K562 (cell line): ENCODE measurements at regions not wholly inside any gene's neighbourhood (a gene's known extent, or its start where the extent isn't known, plus 50 kb on each side); places are given as distances from the start of the nearest gene placed in this dataset.

Experiments used
- ATAC-seq: fragments of 200-7000 bp; cut with Tn5 transposase; 3 replicates; pipeline ENCODE4 v1.9.1; 2020; ENCODE audit warnings: moderate library complexity
- BruUV-seq: library from RNA; stranded (reverse); fragments of 400-500 nt; replicated peaks from 2 replicates; lab custom pipeline; 2021; lab: Mats Ljungman, UMichigan
- CTCF ChIA-PET: fragments of 300-600 bp; formaldehyde crosslinking; extraction: SDS; loops from one replicate; lab custom pipeline; 2021; ENCODE audit warnings: low intra/inter-chr PET ratio; lab: Yijun Ruan, JAX
- POLR2A ChIA-PET: fragments of 300-600, 350-650 bp; sonication (Branson Sonifier 250); formaldehyde crosslinking; extraction: SDS; loops from one replicate; lab custom pipeline; 2021; ENCODE audit warnings: antibody characterized with exemption, inconsistent platforms; lab: Yijun Ruan, JAX
- DNase-seq, 4 experiments: peaks; one replicate each; pipeline versions ENCODE4 v3.0.0 to v3.0.0-alpha.2; 2011 to 2018; ENCODE audit warnings: low spot score in 3 of 4, mixed read lengths in 3 of 4; ENCODE audit errors: extremely low read depth in 1 of 4
- FAIRE-seq: peaks from 2 replicates; lab custom pipeline; 2011; peaks lifted over from hg19 to GRCh38; lab: Jason Lieb, UNC
- H2AFZ ChIP-seq: 2 replicates; pipeline ENCODE4 v1.6.0; 2011; ENCODE audit warnings: low read depth, low read length, control low read depth, inconsistent platforms
- H3K27ac ChIP-seq: fragments of 200-600 bp; 3 replicates; pipeline ENCODE4 v1.8.0; 2011; ENCODE audit warnings: low read depth, mild to moderate bottlenecking, control low read depth, inconsistent platforms, low read length, moderate library complexity, mixed read lengths; ENCODE audit errors: extremely low read depth
- H3K27me3 ChIP-seq, 2 experiments: fragments of 300-600 bp in 1 of 2; 2 replicates in 1 of 2; 3 replicates in 1 of 2; pipeline versions ENCODE4 v1.6.0 to v1.8.0; 2011; ENCODE audit warnings: inconsistent platforms in 2 of 2, low read length in 2 of 2, mild to moderate bottlenecking in 1 of 2, mixed read lengths in 1 of 2, moderate library complexity in 1 of 2; ENCODE audit not compliant: control insufficient read depth in 2 of 2, insufficient read depth in 2 of 2
- H3K36me3 ChIP-seq: fragments of 300-600 bp; 3 replicates; pipeline ENCODE4 v1.8.0; 2011; ENCODE audit warnings: mild to moderate bottlenecking, low read length, inconsistent platforms; ENCODE audit not compliant: control insufficient read depth, insufficient read depth
- H3K4me1 ChIP-seq, 2 experiments: fragments of 200-600 bp in 1 of 2; replicated peaks in 1 of 2; 2 replicates in 1 of 2; 3 replicates in 1 of 2; pipeline versions ENCODE4 v1.5.1 to v1.8.0; 2011; ENCODE audit warnings: inconsistent platforms in 2 of 2, low read length in 2 of 2, mild to moderate bottlenecking in 1 of 2, mixed read lengths in 1 of 2, moderate library complexity in 1 of 2; ENCODE audit not compliant: control insufficient read depth in 2 of 2, insufficient read depth in 2 of 2
- H3K4me2 ChIP-seq: 2 replicates; pipeline ENCODE4 v1.6.1; 2011; ENCODE audit warnings: low read length, control low read depth, inconsistent platforms, mixed read lengths; ENCODE audit not compliant: insufficient read depth
- H3K4me3 ChIP-seq: fragments of 200-600 bp; sonication (generic), shearing (Covaris generic); 2 replicates; pipeline ENCODE4 v1.5.1; 2016; ENCODE audit warnings: control low read depth, inconsistent platforms
- H3K79me2 ChIP-seq: fragments of 200-600 bp; 3 replicates; pipeline ENCODE4 v1.8.0; 2011; ENCODE audit warnings: low read length, inconsistent platforms; ENCODE audit not compliant: control insufficient read depth, insufficient read depth
- H3K9ac ChIP-seq, 2 experiments: 2 replicates each; pipeline versions ENCODE4 v1.6.0 to v1.6.1; 2011; ENCODE audit warnings: low read depth in 2 of 2, low read length in 2 of 2, control low read depth in 1 of 2, inconsistent platforms in 1 of 2, mild to moderate bottlenecking in 1 of 2, mixed read lengths in 1 of 2; ENCODE audit not compliant: insufficient read depth in 1 of 2
- H3K9me1 ChIP-seq: one replicate; pipeline ENCODE4 v1.6.0; 2011; ENCODE audit warnings: inconsistent platforms, mild to moderate bottlenecking, low read length, moderate library complexity; ENCODE audit not compliant: control insufficient read depth, insufficient read depth
- H3K9me3 ChIP-seq: replicated peaks from 2 replicates; pipeline ENCODE4 v1.5.1; 2011; ENCODE audit warnings: low read depth, low read length, inconsistent platforms; ENCODE audit not compliant: control insufficient read depth, insufficient read depth
- H4K20me1 ChIP-seq: replicated peaks from 2 replicates; pipeline ENCODE4 v1.6.1; 2011; ENCODE audit warnings: low read length, inconsistent platforms, mixed read lengths; ENCODE audit not compliant: control insufficient read depth, insufficient read depth
- TCFL5 ChIP-seq: fragments of 250-450 bp; sonication (Bioruptor Pico); conservative IDR thresholded peaks from 2 replicates; pipeline ENCODE4 v1.6.1; 2021; ENCODE audit warnings: mild to moderate bottlenecking, moderate library complexity, matching md5 sums
- WGBS: fragments of 100-300 bp; shearing (Covaris generic); methylation state at CpG from one replicate; pipeline ENCODE4 v1.1.6; 2016; ENCODE audit warnings: low coverage, mixed read lengths; ENCODE audit not compliant: insufficient coverage; ENCODE audit errors: missing lambda C conversion rate; 5-methylcytosine and 5-hydroxymethylcytosine counted together
- in situ Hi-C: fragments of 300-500 bp; cut with MboI; formaldehyde crosslinking; loops from 4 replicates; pipeline ENCODE4 v1.15.0; 2018; ENCODE audit warnings: inconsistent platforms, mixed read lengths
- intact Hi-C: fragments of 100-400 bp; cut with micrococcal nuclease; formaldehyde crosslinking; loops from 2 replicates; pipeline ENCODE4 v1.14.2; 2022
- TF ChIP-seq, protein P1 (sequence below): fragments of 450-650 bp; IDR thresholded peaks from 2 replicates; pipeline ENCODE4 v1.6.1; 2016; ENCODE audit warnings: mild to moderate bottlenecking, moderate library complexity

DNA sequence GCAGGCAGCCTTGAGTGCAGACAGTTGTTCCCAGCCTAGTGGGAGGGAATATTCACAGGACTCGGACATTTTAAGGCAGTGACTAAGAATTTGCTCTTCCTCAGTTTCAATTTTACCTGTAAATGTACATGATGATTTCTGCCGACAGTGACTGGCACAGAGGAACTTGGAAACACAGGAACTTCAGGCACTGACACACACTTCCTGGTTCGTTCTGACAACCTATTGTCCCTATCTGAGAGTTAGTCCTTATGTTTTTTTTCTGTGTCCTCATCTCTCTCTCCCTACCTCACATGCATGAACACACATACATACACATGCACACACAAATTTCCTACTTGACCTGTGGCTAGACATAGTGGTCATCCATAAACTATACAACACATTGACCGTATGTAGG is 89.4 kb upstream of the CD180 start (continued):
- no peak for TF ChIP-seq TCFL5 (CRISPR knock-in tag)
- TF ChIP-seq, all 486 proteins: peak for 0

DNA sequence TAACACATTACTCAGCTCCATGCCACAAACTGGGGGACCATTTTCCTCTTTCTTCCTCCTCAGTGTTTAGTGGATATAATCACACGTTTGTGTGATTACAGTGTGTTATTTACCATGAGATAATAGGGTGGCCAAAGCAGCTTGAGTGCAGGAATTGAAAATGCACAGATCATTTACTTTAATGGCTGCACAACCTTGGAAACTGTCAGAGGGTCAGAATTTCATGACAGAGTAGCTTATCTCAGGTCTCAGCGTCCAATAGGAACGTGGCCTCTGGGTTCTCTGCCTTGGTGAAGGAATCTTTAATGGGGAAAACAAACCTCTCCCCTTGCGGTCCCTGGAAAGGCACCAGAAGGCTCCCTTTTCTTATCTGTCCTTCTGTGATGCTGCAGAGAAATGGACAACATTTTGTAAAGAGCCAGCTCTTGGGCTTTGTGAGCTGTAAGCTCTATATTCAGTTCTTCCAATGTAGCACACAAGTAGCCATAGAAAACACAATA is 87.4 kb upstream of the CD180 start:
- H3K4me3 ChIP-seq: no peak overlapping the region
- FAIRE-seq (no peak), ATAC-seq (no peak), DNase-seq (no peak)
- BruUV-seq: no TSS peak
- H2AFZ ChIP-seq: no peak overlapping the region
- no peaks in the 10 kb centered on the region for H3K4me1 ChIP-seq
- in situ Hi-C loops (no loop called here), intact Hi-C loops (no loop called here)
- no peaks in the 10 kb centered on the region for H4K20me1 ChIP-seq
- no peaks in the 10 kb centered on the region for H3K36me3 ChIP-seq
- H3K79me2 ChIP-seq: no peaks in the 10 kb centered on the region
- H3K27ac ChIP-seq: no peak overlapping the region
- ChIA-PET CTCF (no interaction called here), POLR2A (interaction anchor here (1.2 kb wide), 1 partner anchor 21 kb away, joined by 3 read pairs; no protein-coding TSS in a partner anchor)
- H3K9me3 ChIP-seq: no peaks in the 10 kb centered on the region
- 2% methylated on average over 4 of the region's 4 CpGs for WGBS
- no peak overlapping the region for H3K4me2 ChIP-seq
- no peak overlapping the region for H3K9ac ChIP-seq
- peaks cover 0 to 7% of the 10 kb centered on the region in 2 experiments; a peak in 1 of 5 replicates for H3K27me3 ChIP-seq
- TF ChIP-seq, protein P1, sequence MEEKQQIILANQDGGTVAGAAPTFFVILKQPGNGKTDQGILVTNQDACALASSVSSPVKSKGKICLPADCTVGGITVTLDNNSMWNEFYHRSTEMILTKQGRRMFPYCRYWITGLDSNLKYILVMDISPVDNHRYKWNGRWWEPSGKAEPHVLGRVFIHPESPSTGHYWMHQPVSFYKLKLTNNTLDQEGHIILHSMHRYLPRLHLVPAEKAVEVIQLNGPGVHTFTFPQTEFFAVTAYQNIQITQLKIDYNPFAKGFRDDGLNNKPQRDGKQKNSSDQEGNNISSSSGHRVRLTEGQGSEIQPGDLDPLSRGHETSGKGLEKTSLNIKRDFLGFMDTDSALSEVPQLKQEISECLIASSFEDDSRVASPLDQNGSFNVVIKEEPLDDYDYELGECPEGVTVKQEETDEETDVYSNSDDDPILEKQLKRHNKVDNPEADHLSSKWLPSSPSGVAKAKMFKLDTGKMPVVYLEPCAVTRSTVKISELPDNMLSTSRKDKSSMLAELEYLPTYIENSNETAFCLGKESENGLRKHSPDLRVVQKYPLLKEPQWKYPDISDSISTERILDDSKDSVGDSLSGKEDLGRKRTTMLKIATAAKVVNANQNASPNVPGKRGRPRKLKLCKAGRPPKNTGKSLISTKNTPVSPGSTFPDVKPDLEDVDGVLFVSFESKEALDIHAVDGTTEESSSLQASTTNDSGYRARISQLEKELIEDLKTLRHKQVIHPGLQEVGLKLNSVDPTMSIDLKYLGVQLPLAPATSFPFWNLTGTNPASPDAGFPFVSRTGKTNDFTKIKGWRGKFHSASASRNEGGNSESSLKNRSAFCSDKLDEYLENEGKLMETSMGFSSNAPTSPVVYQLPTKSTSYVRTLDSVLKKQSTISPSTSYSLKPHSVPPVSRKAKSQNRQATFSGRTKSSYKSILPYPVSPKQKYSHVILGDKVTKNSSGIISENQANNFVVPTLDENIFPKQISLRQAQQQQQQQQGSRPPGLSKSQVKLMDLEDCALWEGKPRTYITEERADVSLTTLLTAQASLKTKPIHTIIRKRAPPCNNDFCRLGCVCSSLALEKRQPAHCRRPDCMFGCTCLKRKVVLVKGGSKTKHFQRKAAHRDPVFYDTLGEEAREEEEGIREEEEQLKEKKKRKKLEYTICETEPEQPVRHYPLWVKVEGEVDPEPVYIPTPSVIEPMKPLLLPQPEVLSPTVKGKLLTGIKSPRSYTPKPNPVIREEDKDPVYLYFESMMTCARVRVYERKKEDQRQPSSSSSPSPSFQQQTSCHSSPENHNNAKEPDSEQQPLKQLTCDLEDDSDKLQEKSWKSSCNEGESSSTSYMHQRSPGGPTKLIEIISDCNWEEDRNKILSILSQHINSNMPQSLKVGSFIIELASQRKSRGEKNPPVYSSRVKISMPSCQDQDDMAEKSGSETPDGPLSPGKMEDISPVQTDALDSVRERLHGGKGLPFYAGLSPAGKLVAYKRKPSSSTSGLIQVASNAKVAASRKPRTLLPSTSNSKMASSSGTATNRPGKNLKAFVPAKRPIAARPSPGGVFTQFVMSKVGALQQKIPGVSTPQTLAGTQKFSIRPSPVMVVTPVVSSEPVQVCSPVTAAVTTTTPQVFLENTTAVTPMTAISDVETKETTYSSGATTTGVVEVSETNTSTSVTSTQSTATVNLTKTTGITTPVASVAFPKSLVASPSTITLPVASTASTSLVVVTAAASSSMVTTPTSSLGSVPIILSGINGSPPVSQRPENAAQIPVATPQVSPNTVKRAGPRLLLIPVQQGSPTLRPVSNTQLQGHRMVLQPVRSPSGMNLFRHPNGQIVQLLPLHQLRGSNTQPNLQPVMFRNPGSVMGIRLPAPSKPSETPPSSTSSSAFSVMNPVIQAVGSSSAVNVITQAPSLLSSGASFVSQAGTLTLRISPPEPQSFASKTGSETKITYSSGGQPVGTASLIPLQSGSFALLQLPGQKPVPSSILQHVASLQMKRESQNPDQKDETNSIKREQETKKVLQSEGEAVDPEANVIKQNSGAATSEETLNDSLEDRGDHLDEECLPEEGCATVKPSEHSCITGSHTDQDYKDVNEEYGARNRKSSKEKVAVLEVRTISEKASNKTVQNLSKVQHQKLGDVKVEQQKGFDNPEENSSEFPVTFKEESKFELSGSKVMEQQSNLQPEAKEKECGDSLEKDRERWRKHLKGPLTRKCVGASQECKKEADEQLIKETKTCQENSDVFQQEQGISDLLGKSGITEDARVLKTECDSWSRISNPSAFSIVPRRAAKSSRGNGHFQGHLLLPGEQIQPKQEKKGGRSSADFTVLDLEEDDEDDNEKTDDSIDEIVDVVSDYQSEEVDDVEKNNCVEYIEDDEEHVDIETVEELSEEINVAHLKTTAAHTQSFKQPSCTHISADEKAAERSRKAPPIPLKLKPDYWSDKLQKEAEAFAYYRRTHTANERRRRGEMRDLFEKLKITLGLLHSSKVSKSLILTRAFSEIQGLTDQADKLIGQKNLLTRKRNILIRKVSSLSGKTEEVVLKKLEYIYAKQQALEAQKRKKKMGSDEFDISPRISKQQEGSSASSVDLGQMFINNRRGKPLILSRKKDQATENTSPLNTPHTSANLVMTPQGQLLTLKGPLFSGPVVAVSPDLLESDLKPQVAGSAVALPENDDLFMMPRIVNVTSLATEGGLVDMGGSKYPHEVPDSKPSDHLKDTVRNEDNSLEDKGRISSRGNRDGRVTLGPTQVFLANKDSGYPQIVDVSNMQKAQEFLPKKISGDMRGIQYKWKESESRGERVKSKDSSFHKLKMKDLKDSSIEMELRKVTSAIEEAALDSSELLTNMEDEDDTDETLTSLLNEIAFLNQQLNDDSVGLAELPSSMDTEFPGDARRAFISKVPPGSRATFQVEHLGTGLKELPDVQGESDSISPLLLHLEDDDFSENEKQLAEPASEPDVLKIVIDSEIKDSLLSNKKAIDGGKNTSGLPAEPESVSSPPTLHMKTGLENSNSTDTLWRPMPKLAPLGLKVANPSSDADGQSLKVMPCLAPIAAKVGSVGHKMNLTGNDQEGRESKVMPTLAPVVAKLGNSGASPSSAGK: no peak
- H3K9me1 ChIP-seq: no peaks in the 10 kb centered on the region
